GM18520 (cell line): ENCODE measurements at regions not wholly inside any gene's neighbourhood (a gene's known extent, or its start where the extent isn't known, plus 50 kb on each side); places are given as distances from the start of the nearest gene placed in this dataset.
"Not testable (repeated sequence)": the region's sequence is repeated elsewhere in the genome, so short reads cannot be mapped to it uniquely, and the experiment has no call there.

Experiments
- ATAC-seq: cut with Tn5 transposase; IDR thresholded peaks from one replicate; pipeline ENCODE4 v1.9.1; 2021; ENCODE audit not compliant: unreplicated experiment

GRCh38 chr13:52324831-52325230 is 81.1 kb downstream of the THSD1 start:
- ATAC-seq, result not testable (repeated sequence)

GRCh38 chr13:52319876-52320275 is 86.1 kb downstream of the THSD1 start:
- no peak for ATAC-seq

- not testable (repeated sequence) for ATAC-seq
These were observed 96.1 kb downstream of the THSD1 start for GRCh38 chr13:52309833-52310232.

GRCh38 chr13:52306336-52306735 is 99.6 kb downstream of the THSD1 start:
- ATAC-seq, result not testable (repeated sequence)

- ATAC-seq, result not testable (repeated sequence)
These were observed 102.9 kb downstream of the THSD1 start for GRCh38 chr13:52303098-52303497.

GRCh38 chr13:52302688-52303087 is 103.3 kb downstream of the THSD1 start:
- not testable (repeated sequence) for ATAC-seq

- ATAC-seq, result not testable (repeated sequence)
These were observed 104.1 kb downstream of the THSD1 start for GRCh38 chr13:52301810-52302400.

- not testable (repeated sequence) for ATAC-seq
These were observed 107.8 kb downstream of the THSD1 start for GRCh38 chr13:52298079-52298661.

GRCh38 chr13:52288891-52289290 is 117.1 kb downstream of the THSD1 start:
- ATAC-seq, result not testable (repeated sequence)

- ATAC-seq, result not testable (repeated sequence)
These were observed 122.0 kb upstream of the NEK3 start for GRCh38 chr13:52281387-52281786.

- ATAC-seq, result not testable (repeated sequence)
These were observed 120.0 kb upstream of the NEK3 start for GRCh38 chr13:52279408-52279807.

GRCh38 chr13:52254299-52254698 is 94.9 kb upstream of the NEK3 start:
- not testable (repeated sequence) for ATAC-seq

- peak; percentile 67 for ATAC-seq
These were observed 81.4 kb upstream of the NEK3 start for GRCh38 chr13:52240752-52241151.

- peak; percentile 80 for ATAC-seq
These were observed 76.7 kb upstream of the NEK3 start for GRCh38 chr13:52235900-52236595.

- ATAC-seq, result not testable (repeated sequence)
These were observed 75.5 kb upstream of the NEK3 start for GRCh38 chr13:52234928-52235327.

GRCh38 chr13:52223063-52223462 is 63.7 kb upstream of the NEK3 start:
- ATAC-seq, result not testable (repeated sequence)

GRCh38 chr13:52213920-52214319 is 54.5 kb upstream of the NEK3 start:
- not testable (repeated sequence) for ATAC-seq

- ATAC-seq, result not testable (repeated sequence)
These were observed 53.5 kb upstream of the NEK3 start for GRCh38 chr13:52212886-52213285.

GRCh38 chr13:52211416-52211776 is 52.0 kb upstream of the NEK3 start:
- ATAC-seq, result not testable (repeated sequence)

- not testable (repeated sequence) for ATAC-seq
These were observed 51.4 kb upstream of the NEK3 start for GRCh38 chr13:52210564-52211415.
